ENCODE measurements at regions not wholly inside any gene's neighbourhood (a gene's known extent, or its start where the extent isn't known, plus 50 kb on each side); places are given as distances from the start of the nearest gene placed in this dataset.

GRCh38 chr3:177803500-177803899, 606.2 kb upstream of the TBL1XR1 start:
- TF ChIP-seq CREB1 (IDR thresholded peaks at IDR 0.05) (no peak), EZH2 (IDR thresholded peaks at IDR 0.05; ENCODE audit: low read depth, low read length, severe bottlenecking) (no peak), EP300 (IDR thresholded peaks at IDR 0.05; ENCODE audit: borderline replicate concordance in 1 of 2, low read depth in 2 of 2, low read length in 2 of 2) (no peak), CEBPB (IDR thresholded peaks at IDR 0.05; ENCODE audit: low read depth, low read length) (no peak), CHD2 (IDR thresholded peaks at IDR 0.05; ENCODE audit: low read length) (no peak), SP1 (IDR thresholded peaks at IDR 0.05; ENCODE audit: low read depth, low read length) (no peak)
- TF ChIP-seq, protein P1, sequence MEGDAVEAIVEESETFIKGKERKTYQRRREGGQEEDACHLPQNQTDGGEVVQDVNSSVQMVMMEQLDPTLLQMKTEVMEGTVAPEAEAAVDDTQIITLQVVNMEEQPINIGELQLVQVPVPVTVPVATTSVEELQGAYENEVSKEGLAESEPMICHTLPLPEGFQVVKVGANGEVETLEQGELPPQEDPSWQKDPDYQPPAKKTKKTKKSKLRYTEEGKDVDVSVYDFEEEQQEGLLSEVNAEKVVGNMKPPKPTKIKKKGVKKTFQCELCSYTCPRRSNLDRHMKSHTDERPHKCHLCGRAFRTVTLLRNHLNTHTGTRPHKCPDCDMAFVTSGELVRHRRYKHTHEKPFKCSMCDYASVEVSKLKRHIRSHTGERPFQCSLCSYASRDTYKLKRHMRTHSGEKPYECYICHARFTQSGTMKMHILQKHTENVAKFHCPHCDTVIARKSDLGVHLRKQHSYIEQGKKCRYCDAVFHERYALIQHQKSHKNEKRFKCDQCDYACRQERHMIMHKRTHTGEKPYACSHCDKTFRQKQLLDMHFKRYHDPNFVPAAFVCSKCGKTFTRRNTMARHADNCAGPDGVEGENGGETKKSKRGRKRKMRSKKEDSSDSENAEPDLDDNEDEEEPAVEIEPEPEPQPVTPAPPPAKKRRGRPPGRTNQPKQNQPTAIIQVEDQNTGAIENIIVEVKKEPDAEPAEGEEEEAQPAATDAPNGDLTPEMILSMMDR (IDR thresholded peaks at IDR 0.05; ENCODE audit: control extremely low read depth in 1 of 3, insufficient read depth in 1 of 3, low read depth in 1 of 3, low read length in 3 of 3) = no peak
- TF ChIP-seq, protein P2, sequence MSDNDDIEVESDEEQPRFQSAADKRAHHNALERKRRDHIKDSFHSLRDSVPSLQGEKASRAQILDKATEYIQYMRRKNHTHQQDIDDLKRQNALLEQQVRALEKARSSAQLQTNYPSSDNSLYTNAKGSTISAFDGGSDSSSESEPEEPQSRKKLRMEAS (IDR thresholded peaks at IDR 0.05) = no peak
